CD14-positive monocyte (primary cell): ENCODE measurements at regions not wholly inside any gene's neighbourhood (a gene's known extent, or its start where the extent isn't known, plus 50 kb on each side); places are given as distances from the start of the nearest gene placed in this dataset.

Experiments used
- DNase-seq, 3 donors: peaks; one replicate each; pipeline ENCODE4 v3.0.0-alpha.2; 2011 to 2022
- H2AFZ ChIP-seq: 2 replicates; pipeline ENCODE4 v1.6.0; 2012; ENCODE audit warnings: mild to moderate bottlenecking, low read depth, low read length, inconsistent platforms; ENCODE audit not compliant: insufficient read depth, poor library complexity, severe bottlenecking
- H3K27ac ChIP-seq, 2 donors: 1 replicate in 1 of 2; 2 replicates in 1 of 2; pipeline ENCODE4 v1.5.1; 2012 to 2013; ENCODE audit warnings: low read length in 2 of 2, control low read depth in 1 of 2, inconsistent platforms in 1 of 2, low read depth in 1 of 2, mild to moderate bottlenecking in 1 of 2
- H3K27me3 ChIP-seq, 2 donors: one replicate each; pipeline versions ENCODE4 v1.6.0 to v1.6.1; 2011 to 2013; ENCODE audit warnings: low read length in 2 of 2; ENCODE audit not compliant: control insufficient read depth in 2 of 2, insufficient read depth in 2 of 2
- H3K36me3 ChIP-seq, 2 donors: replicated peaks in 1 of 2; 1 replicate in 1 of 2; 2 replicates in 1 of 2; pipeline versions ENCODE4 v1.5.1 to v1.6.1; 2012 to 2013; ENCODE audit warnings: low read length in 2 of 2, control low read depth in 1 of 2, inconsistent platforms in 1 of 2, mild to moderate bottlenecking in 1 of 2; ENCODE audit not compliant: insufficient read depth in 2 of 2, control insufficient read depth in 1 of 2
- H3K4me1 ChIP-seq, 2 donors: 1 replicate in 1 of 2; 2 replicates in 1 of 2; pipeline versions ENCODE4 v1.5.1 to v1.6.1; 2012 to 2013; ENCODE audit warnings: low read length in 2 of 2, control low read depth in 1 of 2, inconsistent platforms in 1 of 2, mild to moderate bottlenecking in 1 of 2, moderate library complexity in 1 of 2; ENCODE audit not compliant: insufficient read depth in 2 of 2, control insufficient read depth in 1 of 2
- H3K4me2 ChIP-seq: replicated peaks from 2 replicates; pipeline ENCODE3; 2012; ENCODE audit warnings: low read length, moderate library complexity, mild to moderate bottlenecking; ENCODE audit not compliant: poor library complexity, severe bottlenecking; ENCODE audit errors: extremely low read depth
- H3K4me3 ChIP-seq, 3 experiments: fragments of 200-600 bp in 1 of 3; sonication (generic) in 1 of 3; replicated peaks in 1 of 3; 1 replicate in 2 of 3; 2 replicates in 1 of 3; pipeline ENCODE4 v1.5.1; 2011 to 2013; ENCODE audit warnings: low read length in 3 of 3, mild to moderate bottlenecking in 3 of 3, control low read depth in 2 of 3, low read depth in 2 of 3, inconsistent platforms in 1 of 3, moderate library complexity in 1 of 3
- H3K79me2 ChIP-seq: 2 replicates; pipeline ENCODE4 v1.6.0; 2012; ENCODE audit warnings: mild to moderate bottlenecking, control low read depth, inconsistent platforms, low read length, moderate library complexity; ENCODE audit not compliant: insufficient read depth
- H3K9ac ChIP-seq: 2 replicates; pipeline ENCODE4 v1.6.0; 2017; ENCODE audit warnings: low read length, mild to moderate bottlenecking; ENCODE audit not compliant: insufficient read depth, poor library complexity, severe bottlenecking
- H3K9me3 ChIP-seq, 2 donors: replicated peaks in 1 of 2; 1 replicate in 1 of 2; 2 replicates in 1 of 2; pipeline versions ENCODE4 v1.5.1 to v1.6.1; 2012 to 2013; ENCODE audit warnings: low read length in 2 of 2, control low read depth in 1 of 2; ENCODE audit not compliant: control insufficient read depth in 1 of 2, insufficient read depth in 1 of 2
- H4K20me1 ChIP-seq: 2 replicates; pipeline ENCODE4 v1.6.0; 2012; ENCODE audit warnings: mild to moderate bottlenecking, low read length, control low read depth, moderate library complexity; ENCODE audit not compliant: insufficient read depth
- H3K27ac Mint-ChIP-seq, 7 donors: one replicate each; pipeline ENCODE4 v1.8.0; 2020; ENCODE audit warnings: mild to moderate bottlenecking in 7 of 7, mixed read lengths in 7 of 7, moderate library complexity in 6 of 7, inconsistent platforms in 2 of 7
- H3K27me3 Mint-ChIP-seq, 3 donors: one replicate each; pipeline ENCODE4 v1.8.0; 2021 to 2022; ENCODE audit warnings: low read depth in 3 of 3, mild to moderate bottlenecking in 3 of 3, mixed read lengths in 3 of 3, moderate library complexity in 3 of 3, inconsistent platforms in 1 of 3
- H3K36me3 Mint-ChIP-seq, 2 donors: one replicate each; pipeline ENCODE4 v1.8.0; 2020; ENCODE audit warnings: mixed read lengths in 2 of 2, inconsistent platforms in 1 of 2, mild to moderate bottlenecking in 1 of 2
- H3K4me1 Mint-ChIP-seq: one replicate; pipeline ENCODE4 v1.8.0; 2020; ENCODE audit warnings: mild to moderate bottlenecking, mixed read lengths
- H3K4me3 Mint-ChIP-seq, 2 donors: one replicate each; pipeline ENCODE4 v1.8.0; 2020; ENCODE audit warnings: mild to moderate bottlenecking in 2 of 2, mixed read lengths in 2 of 2, moderate library complexity in 1 of 2
- H3K9me3 Mint-ChIP-seq, 7 donors: one replicate each; pipeline ENCODE4 v1.8.0; 2020 to 2022; ENCODE audit warnings: mixed read lengths in 7 of 7, mild to moderate bottlenecking in 6 of 7, moderate library complexity in 6 of 7, inconsistent platforms in 2 of 7
- CTCF ChIP-seq: fragments of 200-600 bp; IDR thresholded peaks from one replicate; pipeline ENCODE4 v1.8.0; 2022; ENCODE audit warnings: antibody characterized with exemption, mild to moderate bottlenecking
- WGBS: methylation state at CpG from one replicate; pipeline ENCODE4 v1.1.5; 2013; ENCODE audit warnings: missing lambda C conversion rate; ENCODE audit not compliant: insufficient coverage; 5-methylcytosine and 5-hydroxymethylcytosine counted together
- intact Hi-C, 2 donors: fragments of 100-400 bp; cut with micrococcal nuclease; formaldehyde crosslinking; loops; one replicate each; pipeline versions ENCODE4 v1.15.0 to v1.15.1; 2023

GRCh38 chr4:155515444-155516075, 138.8 kb upstream of the MAP9 start:
- Histone ChIP-seq H3K9me3 (no peaks in the 10 kb centered on the region), H3K79me2 (no peaks in the 10 kb centered on the region), H3K4me2 (no peak overlapping the region), H2AFZ (no peak overlapping the region), H3K27me3 (no peaks in the 10 kb centered on the region), H4K20me1 (no peaks in the 10 kb centered on the region), H3K4me1 (no peaks in the 10 kb centered on the region), H3K4me3 (no peak overlapping the region), H3K9ac (no peak overlapping the region), H3K36me3 (no peaks in the 10 kb centered on the region), H3K27ac (no peak overlapping the region)
- H3K36me3 Mint-ChIP-seq = no peaks in the 10 kb centered on the region
- no peak for DNase-seq
- H3K4me3 Mint-ChIP-seq = no peak overlapping the region
- intact Hi-C loops = no loop called here
- no peaks in the 10 kb centered on the region for H3K27me3 Mint-ChIP-seq
- TF ChIP-seq CTCF = no peak
- H3K4me1 Mint-ChIP-seq = no peaks in the 10 kb centered on the region
- WGBS = no CpG with 5 or more reads among the region's 3 CpGs
- no peak overlapping the region for H3K27ac Mint-ChIP-seq
- peaks cover 0 to 5% (median 1%) of the 10 kb centered on the region in 7 donors for H3K9me3 Mint-ChIP-seq

DNA sequence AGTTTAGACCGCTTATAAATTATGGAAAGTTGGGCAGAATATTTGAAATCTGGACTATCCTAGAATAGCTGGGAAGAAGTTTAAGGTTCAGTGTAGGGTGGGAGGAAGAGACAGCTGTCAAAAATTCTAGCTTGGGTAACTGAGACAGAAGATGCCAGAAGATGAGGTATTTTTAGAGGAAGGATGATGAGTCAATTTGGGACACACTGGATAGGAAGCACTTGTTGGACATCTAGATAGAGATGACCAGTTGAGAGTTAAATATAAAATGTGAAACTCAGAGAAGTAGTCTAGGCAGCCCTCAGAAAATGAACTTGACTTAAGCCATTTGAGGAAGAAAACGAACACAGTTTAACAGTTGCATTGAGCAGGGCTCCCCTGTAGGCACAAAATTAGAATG, 137.9 kb upstream of the MAP9 start:
- Histone ChIP-seq H3K9me3 (no peaks in the 10 kb centered on the region), H3K4me3 (no peak overlapping the region), H3K4me1 (no peaks in the 10 kb centered on the region), H3K4me2 (no peak overlapping the region), H4K20me1 (no peaks in the 10 kb centered on the region), H3K36me3 (no peaks in the 10 kb centered on the region), H3K9ac (no peak overlapping the region), H2AFZ (no peak overlapping the region), H3K27me3 (no peaks in the 10 kb centered on the region), H3K79me2 (no peaks in the 10 kb centered on the region), H3K27ac (no peak overlapping the region)
- DNase-seq = no peak
- Mint-ChIP-seq H3K4me3 (no peak overlapping the region), H3K27ac (no peak overlapping the region), H3K27me3 (no peaks in the 10 kb centered on the region), H3K4me1 (peaks cover 2% of the 10 kb centered on the region), H3K36me3 (no peaks in the 10 kb centered on the region), H3K9me3 (peaks cover 0 to 5% (median 0%) of the 10 kb centered on the region in 7 donors)
- intact Hi-C loops = no loop called here
- WGBS = 92% methylated on average over 2 of the region's 2 CpGs
- no peak for TF ChIP-seq CTCF
